DMS153 treated with DMSO at 0.1 percent for 48 hours (cell line): ENCODE measurements at regions not wholly inside any gene's neighbourhood (a gene's known extent, or its start where the extent isn't known, plus 50 kb on each side); places are given as distances from the start of the nearest gene placed in this dataset.
"Not testable (repeated sequence)": the region's sequence is repeated elsewhere in the genome, so short reads cannot be mapped to it uniquely, and the experiment has no call there.

Experiments
- DNase-seq: peaks from one replicate; lab custom pipeline; 2025; ENCODE audit not compliant: unreplicated experiment; lab: John Stamatoyannopoulos, UW

DNA sequence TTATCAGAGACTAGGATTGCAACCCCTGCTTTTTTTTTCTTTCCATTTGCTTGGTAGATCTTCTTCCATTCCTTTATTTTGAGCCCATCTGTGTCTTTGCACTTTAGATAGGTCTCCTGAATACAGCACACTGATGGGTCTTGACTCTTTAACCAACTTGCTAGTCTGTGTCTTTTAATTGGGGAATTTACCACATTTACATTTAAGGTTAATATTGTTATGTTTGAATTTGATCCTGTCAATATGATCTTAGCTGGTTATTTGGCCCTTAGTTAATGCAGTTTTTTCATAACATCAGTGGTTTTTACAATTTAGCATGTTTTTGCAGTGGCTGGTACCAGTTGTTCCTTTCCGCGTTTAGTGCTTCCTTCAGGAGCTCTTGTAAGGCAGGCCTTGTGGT, 437.2 kb downstream of the ARL4A start:
- not testable (repeated sequence) for DNase-seq

DNA sequence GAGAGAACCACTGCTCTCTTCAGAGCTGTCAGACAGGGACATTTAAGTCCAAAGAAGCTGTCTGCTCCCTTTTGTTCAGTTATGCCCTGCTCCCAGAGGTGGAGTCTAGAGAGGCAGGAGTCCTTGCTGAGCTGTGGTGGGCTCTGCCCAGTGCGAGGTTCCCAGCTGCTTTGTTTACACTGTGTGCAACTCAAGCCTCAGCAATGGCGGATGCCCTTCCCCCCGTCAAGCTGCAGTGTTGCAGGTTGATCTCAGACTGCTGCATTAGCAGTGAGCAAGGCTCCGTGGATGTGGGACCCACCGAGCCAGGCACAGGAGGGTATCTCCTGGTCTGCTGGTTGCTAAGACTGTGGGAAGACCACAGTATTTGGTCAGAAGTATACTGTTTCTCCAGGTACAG, 438.9 kb downstream of the ARL4A start:
- no peak for DNase-seq

DNA sequence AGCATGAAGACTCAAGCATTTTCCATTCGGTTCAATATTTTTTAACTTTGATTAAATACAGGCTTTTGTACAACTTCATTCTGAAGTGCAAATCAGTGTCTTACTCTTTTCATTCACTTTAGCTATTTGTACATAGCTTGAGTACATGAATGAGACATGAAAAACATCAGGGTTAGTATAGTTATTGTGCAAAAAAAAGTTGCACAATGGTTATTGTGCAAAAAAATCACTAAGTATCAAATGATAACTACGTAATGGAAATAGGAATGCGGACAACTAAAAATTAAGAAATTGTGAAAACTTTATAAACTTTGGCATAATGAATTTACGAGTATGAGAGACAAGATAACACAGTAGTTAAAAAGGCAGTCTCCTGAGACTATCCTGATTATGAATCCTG, 442.9 kb downstream of the ARL4A start:
- DNase-seq = no peak

DNA sequence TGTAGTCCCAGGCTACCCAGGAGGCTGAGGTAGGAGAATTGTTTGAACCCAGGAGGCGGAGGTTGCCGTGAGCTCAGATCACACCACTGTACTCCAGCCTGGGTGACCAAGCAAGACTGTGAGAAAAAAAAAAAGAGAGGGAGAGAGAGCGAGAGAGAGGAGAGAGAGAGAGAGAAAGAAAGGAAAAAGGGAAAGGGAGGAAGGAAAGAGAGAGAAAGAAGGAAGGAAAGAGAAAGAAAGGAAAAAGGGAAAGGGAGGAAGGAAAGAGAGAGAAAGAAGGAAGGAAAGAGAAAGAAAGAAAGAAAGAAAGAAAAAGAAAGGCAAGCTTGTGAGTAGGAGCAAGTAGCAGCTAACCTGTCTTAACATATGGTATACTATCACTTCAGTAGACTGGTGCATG, 443.5 kb downstream of the ARL4A start:
- DNase-seq = not testable (repeated sequence)

DNA sequence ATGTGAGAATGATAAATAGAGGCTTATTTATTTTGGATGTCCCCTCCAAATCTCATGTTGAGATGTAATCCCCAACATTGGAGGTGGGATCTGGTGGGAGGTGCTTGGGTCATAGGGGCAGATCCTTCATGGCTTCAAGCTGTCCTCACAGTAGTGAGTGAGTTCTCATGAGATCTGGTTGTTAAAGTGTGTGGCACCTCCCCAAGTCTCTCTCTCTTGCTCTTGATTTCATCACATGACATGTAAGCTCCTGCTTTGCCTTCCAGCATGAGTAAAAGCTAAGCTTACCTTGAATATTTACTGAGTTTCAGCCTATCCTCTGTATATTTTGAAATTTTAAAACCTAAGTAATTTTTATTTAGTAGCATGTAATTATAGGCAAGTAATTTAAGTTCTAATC, 444.9 kb downstream of the ARL4A start:
- DNase-seq = no peak

DNA sequence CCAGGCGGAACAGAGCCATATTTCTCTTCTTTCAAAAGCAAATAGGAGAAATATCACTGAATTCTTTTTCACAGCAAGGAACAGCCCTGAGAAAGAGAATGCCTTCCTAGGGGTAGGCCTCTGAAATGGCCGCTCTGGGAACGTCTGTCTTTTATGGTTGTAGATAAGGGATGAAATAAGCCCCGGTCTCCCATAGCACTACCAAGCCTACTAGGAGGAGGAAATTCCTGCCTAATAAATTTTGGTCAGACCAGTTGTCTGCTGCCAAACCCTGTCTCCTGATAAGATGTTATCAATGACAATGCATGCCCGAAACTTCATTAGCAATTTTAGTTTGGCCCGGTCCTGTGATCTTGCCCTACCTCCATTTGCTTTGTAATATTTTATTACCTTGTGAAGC, 448.9 kb downstream of the ARL4A start:
- DNase-seq = not testable (repeated sequence)

DNA sequence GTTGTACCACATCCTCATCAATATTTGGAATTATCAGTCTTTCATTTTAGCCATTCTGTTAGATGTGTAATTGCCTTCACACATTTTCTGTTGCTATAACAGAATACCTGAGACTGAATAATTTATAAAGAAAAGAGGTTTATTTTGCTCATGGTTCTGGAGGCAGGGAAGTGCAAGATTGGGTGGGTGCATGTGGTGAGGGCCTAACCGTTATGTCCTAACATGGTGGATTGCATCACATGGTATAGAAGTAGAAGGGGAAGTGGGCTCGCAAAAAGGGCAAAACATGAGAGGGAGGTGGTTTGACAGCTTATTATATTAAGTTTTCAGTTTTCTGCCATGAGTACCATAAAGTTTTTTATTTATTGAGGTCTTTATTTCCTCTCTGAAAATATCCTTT, 452.0 kb downstream of the ARL4A start:
- no peak for DNase-seq

DNA sequence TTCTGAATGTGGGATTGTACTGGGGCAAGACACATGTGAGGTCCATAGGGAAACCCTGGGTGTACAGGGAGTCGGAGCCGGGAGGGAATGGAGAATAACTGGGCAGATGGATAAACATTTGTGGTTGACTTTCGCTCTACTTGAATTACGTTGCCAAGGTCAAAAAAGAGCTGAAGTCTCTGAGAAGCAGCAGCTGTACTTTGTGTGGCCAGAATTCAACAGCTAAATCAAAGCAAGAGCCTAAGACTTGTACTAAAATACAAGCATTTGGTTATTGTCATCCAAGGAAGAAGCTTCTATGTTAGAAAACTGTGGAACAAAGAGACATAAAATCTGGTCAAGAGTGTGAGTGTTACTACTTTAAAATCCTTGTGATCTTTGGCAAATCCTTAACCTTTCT, 457.2 kb downstream of the ARL4A start:
- DNase-seq = no peak

DNA sequence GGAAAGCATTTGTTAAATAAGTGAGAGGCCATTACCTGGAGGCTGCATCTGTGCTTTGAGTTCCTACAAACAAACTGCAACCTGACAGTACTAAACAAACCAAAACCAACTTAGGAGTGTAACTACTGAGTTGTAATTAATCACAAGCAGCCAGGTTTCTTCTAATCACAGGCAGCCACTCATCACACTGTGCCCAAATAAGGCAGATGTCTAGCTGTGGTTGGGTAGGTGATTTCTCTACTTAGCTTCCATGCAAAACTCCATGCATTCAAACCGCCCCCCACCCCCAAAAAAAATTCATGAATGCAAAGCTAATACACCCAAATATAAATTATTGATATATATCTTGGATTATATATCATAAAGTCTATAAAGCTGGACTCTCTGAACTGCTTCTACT, 461.1 kb downstream of the ARL4A start:
- DNase-seq = no peak

DNA sequence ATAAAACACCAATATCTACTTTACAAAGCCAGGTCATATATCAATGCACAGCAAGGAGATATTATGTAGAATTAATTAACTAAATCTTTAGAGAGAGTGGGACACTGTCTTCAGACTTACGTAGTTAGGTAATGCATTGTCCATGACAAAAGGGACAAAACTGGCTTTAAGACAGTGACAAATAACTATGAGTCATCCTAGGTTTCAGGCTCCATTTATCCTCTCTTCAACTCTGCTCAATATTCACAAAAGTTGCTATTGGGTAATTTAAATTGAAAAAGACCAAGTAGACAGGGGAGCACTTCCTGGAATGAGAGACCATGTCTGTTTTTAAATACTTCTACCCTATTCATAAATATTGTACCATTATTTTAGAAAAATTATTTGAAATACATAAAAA, 464.5 kb downstream of the ARL4A start:
- no peak for DNase-seq

DNA sequence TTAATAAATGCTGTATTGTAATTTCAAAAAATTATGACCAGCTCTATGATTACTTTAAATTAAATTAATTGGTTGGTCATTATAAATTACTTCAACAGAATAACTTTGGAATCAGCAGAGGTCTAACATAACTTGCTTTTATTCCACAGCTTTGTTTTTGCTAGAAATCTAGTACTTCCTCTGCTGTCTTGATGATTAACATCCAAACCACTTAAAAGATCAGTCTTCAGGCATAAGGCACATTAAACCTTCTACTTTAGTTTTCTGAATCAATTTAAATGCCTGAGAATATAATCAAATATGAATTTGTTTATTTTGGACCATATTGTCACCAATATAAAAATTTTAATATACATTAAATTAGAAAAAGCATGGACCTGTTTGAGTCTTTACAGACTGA, 465.3 kb downstream of the ARL4A start:
- no peak for DNase-seq

DNA sequence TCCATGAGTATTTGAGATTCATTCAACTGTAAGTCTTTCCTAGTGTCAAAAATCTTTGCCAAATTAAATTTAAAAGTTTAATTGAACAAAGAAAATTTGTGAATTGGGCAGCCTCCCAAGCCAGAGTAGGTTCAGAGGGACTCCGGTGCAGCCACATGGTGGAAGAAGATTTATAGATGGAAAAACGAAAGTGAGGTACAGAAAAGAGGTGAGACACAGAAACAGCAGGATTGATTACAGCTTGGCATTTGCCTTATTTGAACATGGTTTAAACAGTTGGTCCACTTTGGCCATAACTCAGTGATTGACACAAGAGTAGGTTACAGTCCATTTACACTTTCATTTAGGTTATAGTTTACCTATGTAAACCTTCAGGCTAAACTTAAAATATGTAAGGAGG, 465.8 kb downstream of the ARL4A start:
- no peak for DNase-seq

DNA sequence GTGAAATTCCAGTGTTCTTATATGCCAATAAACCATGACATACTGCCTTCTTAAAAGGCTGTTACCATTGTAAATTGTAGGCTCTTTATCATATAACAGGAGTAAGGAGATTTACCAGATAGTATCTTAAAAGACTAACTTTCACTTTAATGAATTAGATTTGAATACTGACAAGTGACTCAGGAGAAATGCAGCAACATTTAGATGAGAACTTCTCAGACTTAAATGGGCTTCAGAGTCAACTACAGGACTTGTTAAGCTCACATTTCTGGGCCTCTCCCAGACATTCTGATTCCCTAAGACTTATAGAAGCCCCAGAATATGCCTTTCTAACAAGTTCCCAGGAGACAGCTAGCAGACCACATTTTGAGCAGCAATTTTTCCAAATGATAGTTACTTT, 466.3 kb downstream of the ARL4A start:
- no peak for DNase-seq

DNA sequence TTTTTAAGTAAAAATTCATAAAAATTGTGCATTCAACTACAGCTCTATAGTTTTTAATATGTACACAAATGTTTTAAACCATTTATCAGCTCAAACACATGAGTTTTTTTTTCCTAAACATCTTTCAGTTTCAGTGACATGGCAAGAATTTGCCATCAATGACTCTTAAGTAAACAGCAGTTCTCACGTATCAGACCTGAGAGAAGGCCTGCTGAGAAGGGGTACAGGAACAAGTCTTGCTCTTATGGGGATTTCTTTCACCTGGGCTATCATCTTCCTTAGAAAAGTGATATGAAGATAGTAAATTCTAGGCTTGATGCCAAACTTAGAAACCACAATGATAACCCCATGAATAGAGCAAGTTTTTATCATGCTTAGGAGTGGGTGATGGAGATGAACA, 467.8 kb downstream of the ARL4A start:
- DNase-seq = no peak

DNA sequence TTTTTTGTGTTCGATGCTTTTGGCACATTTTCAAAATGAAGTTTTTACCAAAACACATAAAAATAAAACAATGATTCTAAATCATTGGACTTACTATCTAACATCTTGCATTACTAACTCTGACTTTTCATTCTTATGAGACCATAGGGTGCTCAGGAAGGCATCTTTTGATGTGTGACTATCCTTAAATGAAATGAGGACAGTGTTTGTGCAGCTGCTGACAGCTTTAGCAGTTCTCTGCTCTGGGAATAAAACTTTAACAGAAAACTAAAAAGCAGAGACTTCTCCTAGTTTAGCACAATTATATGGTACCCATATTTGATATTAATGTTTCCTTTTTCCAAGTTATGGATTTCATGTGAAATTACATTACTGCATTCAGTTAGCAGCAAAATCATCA, 471.6 kb downstream of the ARL4A start:
- DNase-seq = no peak

DNA sequence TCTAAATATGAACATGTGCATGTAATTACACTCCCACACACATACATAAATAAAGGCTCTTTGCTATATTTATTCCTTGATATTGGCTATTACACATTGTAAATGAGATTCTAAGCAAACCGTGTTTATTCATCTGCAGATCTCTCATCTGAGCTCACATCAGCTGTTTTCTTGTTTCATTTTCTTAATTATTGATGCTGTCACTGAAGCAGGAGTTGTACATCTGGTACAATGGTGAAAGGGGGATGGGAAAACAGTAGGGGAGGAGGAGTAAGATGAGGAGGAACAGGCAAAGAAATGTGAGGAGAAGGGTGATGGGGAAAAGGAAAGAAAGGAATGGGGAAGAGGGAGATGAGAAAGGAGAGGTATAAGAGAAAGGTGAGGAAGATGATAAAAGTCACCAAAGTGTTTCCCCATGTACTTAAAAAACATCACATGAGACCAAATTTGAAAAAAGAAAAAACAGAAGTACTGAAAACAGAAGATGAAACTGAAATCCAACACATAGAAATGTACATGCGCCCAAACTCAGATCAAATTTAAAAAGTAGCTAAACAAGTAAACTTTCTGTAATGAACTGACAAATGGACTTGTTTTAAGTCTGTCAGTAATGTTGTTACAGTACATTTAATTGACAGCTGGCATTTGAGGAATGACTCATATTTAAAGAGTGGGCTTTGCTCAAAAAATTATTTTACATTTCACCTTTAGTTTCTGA, 472.2 kb downstream of the ARL4A start:
- DNase-seq = no peak

DNA sequence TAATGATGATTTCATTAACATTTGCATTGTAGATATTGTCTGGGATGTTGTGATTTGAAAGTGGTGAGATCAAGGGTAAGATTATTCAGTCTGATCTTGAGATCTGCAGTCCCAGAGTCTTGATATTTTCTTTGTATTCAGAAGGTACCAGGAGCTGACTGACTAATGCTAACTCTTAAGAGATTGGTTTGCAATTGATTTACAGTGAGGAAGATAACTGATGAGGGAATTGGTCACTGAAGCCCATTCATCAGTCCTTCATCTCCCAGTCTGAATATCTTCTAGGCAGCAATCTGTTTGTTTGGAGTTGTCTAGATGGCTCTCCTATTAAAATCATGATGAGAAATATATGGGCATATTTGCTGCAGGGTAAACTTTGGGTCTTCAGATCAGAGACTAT, 473.7 kb downstream of the ARL4A start:
- DNase-seq = no peak

DNA sequence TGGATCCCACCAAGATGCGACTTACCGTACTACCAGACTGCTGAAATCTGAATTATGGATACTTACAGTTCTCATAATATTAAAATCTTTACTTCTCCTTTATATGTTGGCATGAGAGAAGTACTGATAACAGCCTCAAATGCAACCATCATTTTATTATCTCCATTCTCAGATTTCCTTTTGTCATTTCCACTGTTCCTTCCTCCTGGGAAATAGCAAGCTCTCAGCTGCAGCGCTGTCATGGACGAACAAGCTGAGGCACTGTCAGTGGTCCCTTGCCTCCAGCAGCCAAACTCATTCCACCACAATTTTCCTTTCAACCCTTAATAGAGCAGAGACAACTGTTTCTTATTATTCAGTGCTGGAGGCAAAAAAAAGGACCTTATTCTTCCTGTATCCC, 478.4 kb downstream of the ARL4A start:
- DNase-seq = no peak

DNA sequence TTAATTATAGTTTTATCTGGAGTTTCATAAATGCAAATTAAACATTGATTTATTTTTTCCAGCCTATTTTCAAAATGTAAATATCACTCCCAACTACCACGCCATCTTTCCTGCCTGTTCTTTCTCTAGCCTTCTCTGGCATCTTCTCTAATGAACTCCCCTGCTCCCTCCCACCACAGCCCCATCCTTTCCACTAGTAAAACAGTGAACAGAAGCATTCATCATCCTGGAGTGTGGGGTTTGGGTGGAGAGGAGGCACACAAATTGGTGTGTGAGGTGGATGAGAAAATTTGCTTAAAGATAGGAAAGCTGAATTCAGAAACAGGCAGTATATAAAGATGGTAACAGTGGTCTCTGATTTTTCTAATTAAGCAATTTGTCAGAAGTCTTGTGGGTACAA, 479.4 kb downstream of the ARL4A start:
- no peak for DNase-seq

DNA sequence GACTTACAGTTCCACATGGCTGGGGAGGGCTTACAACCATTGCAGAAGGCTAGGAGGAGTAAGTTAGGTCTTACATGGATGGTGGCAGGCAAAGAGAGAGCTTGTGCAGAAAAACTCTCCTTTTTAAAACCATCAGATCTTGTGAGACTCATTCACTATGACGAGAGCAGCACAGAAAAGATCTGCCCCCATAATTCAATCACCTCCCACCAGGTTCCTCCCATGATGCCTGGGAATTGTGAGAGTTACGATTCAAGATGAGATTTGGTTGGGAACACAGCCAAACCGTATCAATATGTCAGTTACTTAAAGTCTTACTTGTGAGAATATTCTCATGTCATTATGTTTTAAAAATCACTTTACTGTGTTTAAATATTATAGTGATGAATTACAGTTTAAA, 481.9 kb downstream of the ARL4A start:
- DNase-seq = no peak

DNA sequence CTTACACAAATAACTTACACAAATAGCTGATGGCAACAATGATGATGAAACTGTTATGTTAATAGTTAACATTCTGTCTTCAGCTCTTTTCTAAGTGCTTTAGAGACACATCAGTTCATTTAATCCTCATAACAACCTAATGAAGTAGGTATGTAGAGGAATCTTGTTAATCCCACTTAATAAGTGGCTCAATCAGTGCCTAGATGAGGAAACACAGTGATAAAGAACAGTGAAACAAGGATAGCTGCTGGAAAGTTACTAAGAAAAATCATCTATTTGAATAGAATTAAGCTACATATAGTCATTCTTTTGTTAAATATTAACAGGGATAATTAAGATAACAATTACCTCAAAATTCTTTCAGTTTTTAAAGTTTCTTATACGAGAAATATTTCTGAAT, 487.6 kb downstream of the ARL4A start:
- DNase-seq = no peak

DNA sequence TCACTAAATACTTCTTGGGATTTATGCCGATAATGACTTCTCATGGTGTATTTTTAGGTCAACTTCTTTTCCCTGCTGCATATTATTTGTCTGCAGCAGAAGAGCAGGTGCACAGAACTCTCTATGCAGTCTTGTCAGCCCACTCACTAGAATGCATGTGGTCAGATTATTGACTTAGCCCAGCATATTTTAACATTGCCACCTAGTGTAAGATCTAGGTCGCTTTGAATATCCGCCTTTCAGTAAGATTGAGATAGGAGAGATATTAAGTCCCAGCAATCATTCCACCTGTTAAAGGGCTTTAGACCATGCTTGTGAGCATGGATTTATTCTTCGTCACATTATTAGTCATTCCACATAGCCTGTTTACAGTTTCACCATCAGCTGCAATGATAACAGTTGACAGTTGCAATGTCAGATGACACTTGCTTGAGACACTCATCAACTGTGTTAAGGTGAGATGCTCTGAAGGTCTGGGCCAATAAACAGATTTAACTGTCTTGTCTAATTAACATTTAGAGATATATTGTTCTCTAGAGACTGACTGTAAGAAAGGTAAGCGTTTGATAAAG, 491.7 kb downstream of the ARL4A start:
- no peak for DNase-seq
